ENCODE measurements at regions not wholly inside any gene's neighbourhood (a gene's known extent, or its start where the extent isn't known, plus 50 kb on each side); places are given as distances from the start of the nearest gene placed in this dataset.

GRCh38 chr13:73842184-73842583 lies 292.0 kb downstream of the KLF12 start:
- CTCF ChIA-PET, result no interaction called here
- Histone ChIP-seq H3K27me3 (ENCODE audit: insufficient read depth, low read length) (no peaks in the 10 kb centered on the region), H2AFZ (ENCODE audit: low read depth, low read length, poor library complexity, severe bottlenecking) (no peak overlapping the region), H3K9me3 (ENCODE audit: control insufficient read depth in 1 of 2, insufficient read depth in 1 of 2, low read depth in 1 of 2, low read length in 2 of 2) (no peaks in the 10 kb centered on the region), H3K36me3 (ENCODE audit: control insufficient read depth in 1 of 2, insufficient read depth in 2 of 2, low read length in 2 of 2) (no peaks in the 10 kb centered on the region), H3K27ac (ENCODE audit: low read depth, low read length) (no peak overlapping the region), H3K9ac (ENCODE audit: low read length) (no peak overlapping the region), H3K9me2 (ENCODE audit: insufficient read depth) (no peaks in the 10 kb centered on the region), H4K20me1 (ENCODE audit: insufficient read depth) (no peaks in the 10 kb centered on the region), H3K79me2 (ENCODE audit: insufficient read depth, low read length) (no peaks in the 10 kb centered on the region), H3K4me1 (ENCODE audit: control insufficient read depth in 1 of 2, insufficient read depth in 2 of 2, low read length in 2 of 2) (no peaks in the 10 kb centered on the region), H3K4me3 (replicated peaks in 1 of 2; ENCODE audit: low read depth in 1 of 2, low read length in 2 of 2) (no peak overlapping the region), H3K4me2 (ENCODE audit: low read length) (no peak overlapping the region)
- TF ChIP-seq RAD21 (IDR thresholded peaks at IDR 0.05; ENCODE audit: low read depth), result no peak
- TF ChIP-seq ZNF274 (IDR thresholded peaks at IDR 0.05; ENCODE audit: low read depth, low read length), result no peak
- no peak for TF ChIP-seq SP1 (IDR thresholded peaks at IDR 0.05; ENCODE audit: low read depth)
- TF ChIP-seq ZFX (IDR thresholded peaks at IDR 0.05), result no peak
- no peak for TF ChIP-seq EZH2phosphoT487 (IDR thresholded peaks at IDR 0.05; ENCODE audit: borderline replicate concordance)
- TF ChIP-seq, protein P1, sequence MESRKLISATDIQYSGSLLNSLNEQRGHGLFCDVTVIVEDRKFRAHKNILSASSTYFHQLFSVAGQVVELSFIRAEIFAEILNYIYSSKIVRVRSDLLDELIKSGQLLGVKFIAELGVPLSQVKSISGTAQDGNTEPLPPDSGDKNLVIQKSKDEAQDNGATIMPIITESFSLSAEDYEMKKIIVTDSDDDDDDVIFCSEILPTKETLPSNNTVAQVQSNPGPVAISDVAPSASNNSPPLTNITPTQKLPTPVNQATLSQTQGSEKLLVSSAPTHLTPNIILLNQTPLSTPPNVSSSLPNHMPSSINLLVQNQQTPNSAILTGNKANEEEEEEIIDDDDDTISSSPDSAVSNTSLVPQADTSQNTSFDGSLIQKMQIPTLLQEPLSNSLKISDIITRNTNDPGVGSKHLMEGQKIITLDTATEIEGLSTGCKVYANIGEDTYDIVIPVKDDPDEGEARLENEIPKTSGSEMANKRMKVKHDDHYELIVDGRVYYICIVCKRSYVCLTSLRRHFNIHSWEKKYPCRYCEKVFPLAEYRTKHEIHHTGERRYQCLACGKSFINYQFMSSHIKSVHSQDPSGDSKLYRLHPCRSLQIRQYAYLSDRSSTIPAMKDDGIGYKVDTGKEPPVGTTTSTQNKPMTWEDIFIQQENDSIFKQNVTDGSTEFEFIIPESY (IDR thresholded peaks at IDR 0.05; ENCODE audit: extremely low read depth, insufficient replicate concordance, low read length), result no peak
- intact Hi-C loops (cut with micrococcal nuclease), result no loop called here
- no peak for ATAC-seq
- BruUV-seq (replicated peaks), result no TSS peak
- no peak for DNase-seq (ENCODE audit: low read depth, low spot score)
- POLR2A ChIA-PET, result no interaction called here
- RAD21 ChIA-PET (ENCODE audit: low non-redundant PET in 1 of 2, low total read pairs in 2 of 2, uncharacterized antibody in 2 of 2, unreplicated experiment in 2 of 2), result no interaction called here

DNA sequence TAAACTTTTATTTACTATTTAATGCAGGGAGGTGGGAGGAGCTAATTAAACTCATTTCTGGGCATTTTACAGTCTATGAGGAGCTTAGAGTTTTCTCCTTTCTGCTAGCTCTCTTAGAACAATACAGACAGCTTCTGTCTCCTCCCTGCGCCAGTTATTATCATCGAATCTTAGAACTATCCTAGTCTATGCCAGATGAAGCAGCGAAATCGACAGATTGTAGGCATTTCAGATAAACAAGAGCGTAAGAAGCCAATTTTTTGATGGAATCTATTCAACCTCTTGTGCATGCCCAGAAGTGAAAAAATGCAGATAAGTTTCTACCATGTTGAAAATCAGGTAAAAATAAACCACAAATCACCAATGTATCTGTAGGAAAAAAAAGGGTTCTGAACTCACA lies 297.1 kb downstream of the KLF12 start:
- ChIA-PET RAD21 (ENCODE audit: low non-redundant PET in 1 of 2, low total read pairs in 2 of 2, uncharacterized antibody in 2 of 2, unreplicated experiment in 2 of 2) (no interaction called here), CTCF (interaction anchor here (0.8 to 2.1 kb wide), 2 partner anchors 450 to 1382 kb away, joined by 3 to 8 read pairs; no protein-coding TSS in a partner anchor), POLR2A (no interaction called here)
- intact Hi-C loops (cut with micrococcal nuclease), result no loop called here
- no TSS peak for BruUV-seq (replicated peaks)
- Histone ChIP-seq H2AFZ (ENCODE audit: low read depth, low read length, poor library complexity, severe bottlenecking) (no peak overlapping the region), H3K27me3 (ENCODE audit: insufficient read depth, low read length) (no peaks in the 10 kb centered on the region), H4K20me1 (ENCODE audit: insufficient read depth) (no peaks in the 10 kb centered on the region), H3K4me2 (ENCODE audit: low read length) (no peak overlapping the region), H3K36me3 (ENCODE audit: control insufficient read depth in 1 of 2, insufficient read depth in 2 of 2, low read length in 2 of 2) (no peaks in the 10 kb centered on the region), H3K4me3 (replicated peaks in 1 of 2; ENCODE audit: low read depth in 1 of 2, low read length in 2 of 2) (no peak overlapping the region), H3K9ac (ENCODE audit: low read length) (no peak overlapping the region), H3K9me2 (ENCODE audit: insufficient read depth) (no peaks in the 10 kb centered on the region), H3K27ac (ENCODE audit: low read depth, low read length) (no peak overlapping the region), H3K9me3 (ENCODE audit: control insufficient read depth in 1 of 2, insufficient read depth in 1 of 2, low read depth in 1 of 2, low read length in 2 of 2) (no peaks in the 10 kb centered on the region), H3K79me2 (ENCODE audit: insufficient read depth, low read length) (no peaks in the 10 kb centered on the region), H3K4me1 (ENCODE audit: control insufficient read depth in 1 of 2, insufficient read depth in 2 of 2, low read length in 2 of 2) (no peaks in the 10 kb centered on the region)
- ATAC-seq (no peak), DNase-seq (ENCODE audit: low read depth, low spot score) (no peak)
- TF ChIP-seq, protein P1 (IDR thresholded peaks at IDR 0.05; ENCODE audit: extremely low read depth, insufficient replicate concordance, low read length), result no peak
- no peak for TF ChIP-seq EZH2phosphoT487 (IDR thresholded peaks at IDR 0.05; ENCODE audit: borderline replicate concordance)

Measured in HCT116 (cell line).